H1 (cell line): ENCODE measurements at regions not wholly inside any gene's neighbourhood (a gene's known extent, or its start where the extent isn't known, plus 50 kb on each side); places are given as distances from the start of the nearest gene placed in this dataset.

ENCODE experiments used
- CTCF ChIA-PET: fragments of 300-600 bp; sonication (Branson Sonifier 250); formaldehyde crosslinking; loops from one replicate; lab custom pipeline; 2021; ENCODE audit not compliant: partially characterized antibody; lab: Charles Lee
- POLR2A ChIA-PET: fragments of 300-600 bp; sonication (Branson Sonifier 250); formaldehyde crosslinking; loops from one replicate; lab custom pipeline; 2021; ENCODE audit warnings: inconsistent platforms; ENCODE audit not compliant: partially characterized antibody; lab: Charles Lee
- DNase-seq, 2 experiments: peaks; one replicate each; pipeline versions ENCODE4 v3.0.0 to v3.0.0-alpha.2; 2010 to 2022; ENCODE audit warnings: low spot score in 2 of 2, low read depth in 1 of 2, mixed read lengths in 1 of 2
- FAIRE-seq: peaks from 2 replicates; lab custom pipeline; 2011; peaks lifted over from hg19 to GRCh38; lab: Jason Lieb, UNC
- H2AFZ ChIP-seq: 2 replicates; pipeline ENCODE4 v1.8.1; 2012; ENCODE audit warnings: low read length, inconsistent platforms
- H2AK5ac ChIP-seq: 2 replicates; pipeline ENCODE4 v1.6.1; 2013; ENCODE audit warnings: low read depth, low read length
- H2BK120ac ChIP-seq: replicated peaks from 2 replicates; pipeline ENCODE3; 2013; ENCODE audit warnings: low read depth, low read length, inconsistent platforms
- H2BK12ac ChIP-seq: 2 replicates; pipeline ENCODE4 v1.6.1; 2013; ENCODE audit warnings: low read depth, low read length
- H2BK15ac ChIP-seq: 2 replicates; pipeline ENCODE4 v1.6.1; 2013; ENCODE audit warnings: low read length
- H2BK20ac ChIP-seq: 2 replicates; pipeline ENCODE4 v1.6.1; 2013; ENCODE audit warnings: low read length
- H2BK5ac ChIP-seq: 2 replicates; pipeline ENCODE4 v1.6.1; 2013; ENCODE audit warnings: low read depth, low read length
- H3K14ac ChIP-seq: 2 replicates; pipeline ENCODE4 v1.6.1; 2013; ENCODE audit warnings: inconsistent platforms; ENCODE audit not compliant: insufficient read length
- H3K18ac ChIP-seq: 2 replicates; pipeline ENCODE4 v1.6.1; 2013; ENCODE audit warnings: low read length; ENCODE audit errors: extremely low read depth
- H3K23ac ChIP-seq: 2 replicates; pipeline ENCODE4 v1.6.1; 2013; ENCODE audit warnings: inconsistent platforms; ENCODE audit not compliant: insufficient read length
- H3K23me2 ChIP-seq: 2 replicates; pipeline ENCODE4 v1.6.1; 2013; ENCODE audit warnings: low read depth, low read length
- H3K27ac ChIP-seq: 2 replicates; pipeline ENCODE4 v1.6.1; 2011; ENCODE audit warnings: low read depth, low read length, inconsistent platforms
- H3K27me3 ChIP-seq, 4 experiments: replicated peaks in 1 of 4; 1 replicate in 1 of 4; 2 replicates in 3 of 4; pipeline versions ENCODE4 v1.6.1 to v1.8.1; 2011 to 2013; ENCODE audit warnings: low read length in 3 of 4, mild to moderate bottlenecking in 3 of 4, inconsistent platforms in 2 of 4, mixed read lengths in 2 of 4, moderate library complexity in 1 of 4; ENCODE audit not compliant: control insufficient read depth in 3 of 4, insufficient read depth in 3 of 4; ENCODE audit errors: extremely low read depth in 1 of 4
- H3K36me3 ChIP-seq, 4 experiments: 2 replicates each; pipeline versions ENCODE4 v1.6.1 to v1.8.1; 2011 to 2013; ENCODE audit warnings: mild to moderate bottlenecking in 4 of 4, low read length in 3 of 4, moderate library complexity in 2 of 4, control low read depth in 1 of 4, inconsistent platforms in 1 of 4; ENCODE audit not compliant: insufficient read depth in 4 of 4, control insufficient read depth in 2 of 4
- H3K4ac ChIP-seq: replicated peaks from 2 replicates; pipeline ENCODE3; 2013; ENCODE audit warnings: low read length, low read depth, mixed read lengths, inconsistent platforms; ENCODE audit not compliant: insufficient read length
- H3K4me1 ChIP-seq, 4 experiments: replicated peaks in 1 of 4; 1 replicate in 1 of 4; 2 replicates in 3 of 4; pipeline versions ENCODE4 v1.6.1 to v1.8.1; 2011 to 2013; ENCODE audit warnings: low read length in 3 of 4, inconsistent platforms in 2 of 4, mixed read lengths in 1 of 4; ENCODE audit not compliant: insufficient read depth in 4 of 4, control insufficient read depth in 3 of 4
- H3K4me2 ChIP-seq, 2 experiments: 2 replicates each; pipeline versions ENCODE4 v1.6.1 to v1.8.1; 2011 to 2013; ENCODE audit warnings: low read depth in 2 of 2, low read length in 2 of 2, control low read depth in 1 of 2, inconsistent platforms in 1 of 2, mild to moderate bottlenecking in 1 of 2; ENCODE audit not compliant: insufficient read depth in 1 of 2
- H3K4me3 ChIP-seq, 4 experiments: fragments of 200-600, 300-600 bp in 1 of 4; sonication (generic), shearing (Covaris generic), sonication (Bioruptor Twin) in 1 of 4; 2 replicates each; pipeline versions ENCODE4 v1.5.1 to v1.8.1; 2011 to 2016; ENCODE audit warnings: low read length in 4 of 4, low read depth in 3 of 4, control low read depth in 2 of 4, inconsistent platforms in 2 of 4, mild to moderate bottlenecking in 2 of 4, mixed read lengths in 1 of 4, moderate library complexity in 1 of 4; ENCODE audit not compliant: insufficient read depth in 2 of 4; ENCODE audit errors: extremely low read depth in 1 of 4
- H3K56ac ChIP-seq: replicated peaks from 2 replicates; pipeline ENCODE3; 2013; ENCODE audit warnings: low read depth, mild to moderate bottlenecking, mixed read lengths, low read length, inconsistent platforms; ENCODE audit not compliant: insufficient read length
- H3K79me1 ChIP-seq: 2 replicates; pipeline ENCODE4 v1.6.1; 2013; ENCODE audit warnings: low read depth, low read length, control low read depth
- H3K79me2 ChIP-seq, 2 experiments: 2 replicates each; pipeline versions ENCODE4 v1.6.1 to v1.8.1; 2012 to 2013; ENCODE audit warnings: low read length in 2 of 2, mild to moderate bottlenecking in 2 of 2, inconsistent platforms in 1 of 2; ENCODE audit not compliant: insufficient read depth in 2 of 2, control insufficient read depth in 1 of 2
- H3K9ac ChIP-seq, 4 experiments: replicated peaks in 1 of 4; 1 replicate in 1 of 4; 2 replicates in 3 of 4; pipeline versions ENCODE4 v1.6.1 to v1.8.1; 2011 to 2013; ENCODE audit warnings: low read depth in 3 of 4, low read length in 3 of 4, control low read depth in 2 of 4, mild to moderate bottlenecking in 2 of 4, moderate library complexity in 2 of 4, inconsistent platforms in 1 of 4; ENCODE audit errors: extremely low read depth in 1 of 4
- H3K9me3 ChIP-seq, 2 experiments: 2 replicates each; pipeline versions ENCODE4 v1.6.1 to v1.8.1; 2012 to 2013; ENCODE audit warnings: mild to moderate bottlenecking in 2 of 2, moderate library complexity in 2 of 2, control low read depth in 1 of 2, inconsistent platforms in 1 of 2, low read depth in 1 of 2, low read length in 1 of 2, mixed read lengths in 1 of 2; ENCODE audit not compliant: insufficient read depth in 2 of 2
- H4K20me1 ChIP-seq, 2 experiments: replicated peaks in 1 of 2; 2 replicates each; pipeline versions ENCODE3 to v1.8.1; 2011 to 2013; ENCODE audit warnings: inconsistent platforms in 2 of 2, low read length in 2 of 2, mild to moderate bottlenecking in 1 of 2; ENCODE audit not compliant: insufficient read depth in 2 of 2, control insufficient read depth in 1 of 2
- H4K5ac ChIP-seq: 2 replicates; pipeline ENCODE4 v1.6.1; 2013; ENCODE audit warnings: low read length, low read depth, mixed read lengths, inconsistent platforms; ENCODE audit not compliant: insufficient read length
- H4K8ac ChIP-seq: 2 replicates; pipeline ENCODE4 v1.8.0; 2013; ENCODE audit warnings: mild to moderate bottlenecking, moderate library complexity, low read length, inconsistent platforms; ENCODE audit not compliant: insufficient read depth; ENCODE audit errors: extremely low read depth
- H4K91ac ChIP-seq: replicated peaks from 2 replicates; pipeline ENCODE3; 2013; ENCODE audit warnings: low read length, mixed read lengths, inconsistent platforms; ENCODE audit not compliant: insufficient read length
- CBX8 ChIP-seq: fragments of 300-800, 300-1000 bp; sonication (generic); IDR thresholded peaks from 2 replicates; pipeline ENCODE4 v1.7.1; 2016; ENCODE audit warnings: low read depth, low read length, borderline replicate concordance
- KDM1A ChIP-seq: fragments of 200-600, 300-600 bp; sonication (generic); IDR thresholded peaks from 2 replicates; pipeline ENCODE4 v1.7.1; 2016; ENCODE audit warnings: mild to moderate bottlenecking, low read length, borderline replicate concordance
- RAD21 ChIP-seq, 2 experiments: IDR thresholded peaks in 1 of 2; conservative IDR thresholded peaks in 1 of 2; 2 replicates each; pipeline ENCODE4 v1.6.1; 2011; ENCODE audit warnings: low read depth in 2 of 2, low read length in 2 of 2, improper control_type of control experiment in 1 of 2, inconsistent platforms in 1 of 2, mild to moderate bottlenecking in 1 of 2, moderate library complexity in 1 of 2
- SAP30 ChIP-seq: fragments of 300-600 bp; sonication (generic); IDR thresholded peaks from 2 replicates; pipeline ENCODE4 v1.7.1; 2012; ENCODE audit warnings: low read length, moderate library complexity, mild to moderate bottlenecking, inconsistent platforms; ENCODE audit not compliant: insufficient read depth, insufficient replicate concordance
- YY1 ChIP-seq: IDR thresholded peaks from 2 replicates; pipeline ENCODE4 v1.6.1; 2011; ENCODE audit warnings: low read depth, mild to moderate bottlenecking, low read length
- WGBS, 2 experiments: shearing (Covaris generic) in 1 of 2; methylation state at CpG; one replicate each; pipeline versions ENCODE4 v1.1.6 to v1.1.7; 2013 to 2015; ENCODE audit warnings: low lambda C conversion rate in 2 of 2, mixed read lengths in 2 of 2, inconsistent platforms in 1 of 2, low coverage in 1 of 2, missing lambda C conversion rate in 1 of 2; ENCODE audit not compliant: insufficient replicate concordance in 2 of 2, insufficient coverage in 1 of 2, insufficient read length in 1 of 2; ENCODE audit errors: extremely low coverage in 1 of 2, missing lambda C conversion rate in 1 of 2; 5-methylcytosine and 5-hydroxymethylcytosine counted together

DNA sequence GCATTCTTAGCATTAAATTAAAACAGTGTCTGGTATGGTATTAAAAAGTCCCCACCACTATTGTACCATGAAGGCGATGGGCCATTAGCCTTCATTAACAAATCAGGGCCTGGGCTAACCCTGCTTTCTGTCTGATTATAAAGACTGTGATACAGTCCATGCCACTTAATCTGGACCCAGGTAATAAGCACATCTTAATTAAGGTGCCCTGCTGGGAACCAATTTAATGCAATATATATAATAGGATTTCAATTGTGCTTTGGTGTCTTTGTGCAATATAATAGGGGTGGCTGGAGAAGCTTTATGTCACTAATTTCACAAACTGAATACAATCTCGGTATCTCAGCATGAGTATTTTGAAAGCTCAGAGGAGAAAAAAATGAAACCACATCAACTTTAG, 64.4 kb upstream of the CDH8 start:
- H3K9ac ChIP-seq: no peak overlapping the region
- H3K23me2 ChIP-seq: no peaks in the 10 kb centered on the region; the same call in 1 of the 2 replicates
- CTCF ChIA-PET: no interaction called here
- H4K5ac ChIP-seq: no peak overlapping the region
- H3K4me2 ChIP-seq: no peak overlapping the region
- H2BK15ac ChIP-seq: no peak overlapping the region
- H2BK5ac ChIP-seq: no peak overlapping the region
- FAIRE-seq: no peak
- TF ChIP-seq KDM1A (no peak), RAD21 (IDR thresholded peaks at IDR 0.05 in 1 of 2, conservative IDR thresholded peaks at IDR 0.05 in 1 of 2; ENCODE audit: low read depth in 2 of 2, low read length in 2 of 2) (no peak), SAP30 (no peak), YY1 (no peak), CBX8 (no peak)
- TF ChIP-seq, all 59 proteins: peak for 0
- H3K18ac ChIP-seq: no peak overlapping the region
- H3K4ac ChIP-seq: no peak overlapping the region
- H4K20me1 ChIP-seq: no peaks in the 10 kb centered on the region
- H3K36me3 ChIP-seq: 0 out of 8 replicates have a peak, but pooled peaks cover 0 to 2% (median 0%) of the 10 kb centered on the region in 4 experiments
- H2BK20ac ChIP-seq: no peak overlapping the region
- no peak overlapping the region for H3K27ac ChIP-seq
- H2BK12ac ChIP-seq: no peak overlapping the region
- H3K4me3 ChIP-seq: no peak overlapping the region
- POLR2A ChIA-PET: no interaction called here
- peaks cover 4% of the 10 kb centered on the region in 2 experiments; a peak in 2 of 4 replicates for H3K9me3 ChIP-seq
- H2BK120ac ChIP-seq: no peak overlapping the region
- H3K56ac ChIP-seq: no peak overlapping the region
- 47% methylated on average over 2 of the region's 2 CpGs; no CpG with 5 or more reads in 1 of the 2 experiments for WGBS, 2 experiments
- no peaks in the 10 kb centered on the region; a peak in 1 of 7 replicates for H3K4me1 ChIP-seq
- H2AK5ac ChIP-seq: no peak overlapping the region
- H3K14ac ChIP-seq: no peak overlapping the region
- H4K8ac ChIP-seq: no peak overlapping the region
- no peak overlapping the region for H4K91ac ChIP-seq
- H3K23ac ChIP-seq: no peak overlapping the region
- H3K79me2 ChIP-seq: no peaks in the 10 kb centered on the region
- no peaks in the 10 kb centered on the region for H3K79me1 ChIP-seq
- no peak for DNase-seq
- no peak overlapping the region for H2AFZ ChIP-seq
- H3K27me3 ChIP-seq: no peaks in the 10 kb centered on the region
